ENCODE measurements at regions not wholly inside any gene's neighbourhood (a gene's known extent, or its start where the extent isn't known, plus 50 kb on each side); places are given as distances from the start of the nearest gene placed in this dataset.
A peak's percentile ranks its signal among the peaks of the same experiment; 100 is the strongest.
"Not testable (repeated sequence)": the region's sequence is repeated elsewhere in the genome, so short reads cannot be mapped to it uniquely, and the experiment has no call there.

GRCh38 chr20:25844640-25845039 is 148.0 kb upstream of the ZNF337 start:
- H3K4me3 Mint-ChIP-seq; H3K4me1 Mint-ChIP-seq; H3F3A ChIP-seq (replicated peaks; ENCODE audit: low read depth); H3K36me3 Mint-ChIP-seq (ENCODE audit: low read depth); ATAC-seq; H3K27me3 Mint-ChIP-seq (ENCODE audit: insufficient read depth, low read depth, poor library complexity); H3K27ac ChIP-seq (ENCODE audit: low read depth); H3K36me3 ChIP-seq (ENCODE audit: insufficient read depth); H4K20me1 ChIP-seq (replicated peaks; ENCODE audit: insufficient read depth); H2AFZ ChIP-seq; H3K9me2 ChIP-seq (ENCODE audit: insufficient read depth); H3K79me2 ChIP-seq (replicated peaks; ENCODE audit: insufficient read depth); H3K4me1 ChIP-seq (ENCODE audit: insufficient read depth); DNase-seq (ENCODE audit: low spot score); H3K4me3 ChIP-seq; H3K4me2 ChIP-seq; H3K27me3 ChIP-seq (ENCODE audit: insufficient read depth); H3K9me3 Mint-ChIP-seq; H3K27ac Mint-ChIP-seq: not testable (repeated sequence)

GRCh38 chr20:25813511-25813910 is 116.9 kb upstream of the ZNF337 start:
- not testable (repeated sequence) for H3F3A ChIP-seq (replicated peaks; ENCODE audit: low read depth); H3K4me2 ChIP-seq; H3K9me3 Mint-ChIP-seq; H3K27me3 ChIP-seq (ENCODE audit: insufficient read depth); DNase-seq (ENCODE audit: low spot score); H3K27me3 Mint-ChIP-seq (ENCODE audit: insufficient read depth, low read depth, poor library complexity); H3K4me1 ChIP-seq (ENCODE audit: insufficient read depth); ATAC-seq; H3K4me3 Mint-ChIP-seq; H4K20me1 ChIP-seq (replicated peaks; ENCODE audit: insufficient read depth); H3K79me2 ChIP-seq (replicated peaks; ENCODE audit: insufficient read depth); H3K4me1 Mint-ChIP-seq; H3K36me3 ChIP-seq (ENCODE audit: insufficient read depth); H3K36me3 Mint-ChIP-seq (ENCODE audit: low read depth); H3K27ac Mint-ChIP-seq; H3K27ac ChIP-seq (ENCODE audit: low read depth); H3K4me3 ChIP-seq; H2AFZ ChIP-seq; H3K9me2 ChIP-seq (ENCODE audit: insufficient read depth)

- not testable (repeated sequence) for H3K79me2 ChIP-seq (replicated peaks; ENCODE audit: insufficient read depth); H3K9me3 Mint-ChIP-seq; H3K4me1 Mint-ChIP-seq; H3K4me3 Mint-ChIP-seq; H4K20me1 ChIP-seq (replicated peaks; ENCODE audit: insufficient read depth); H3K4me3 ChIP-seq; H3K36me3 ChIP-seq (ENCODE audit: insufficient read depth); H3F3A ChIP-seq (replicated peaks; ENCODE audit: low read depth); H3K4me1 ChIP-seq (ENCODE audit: insufficient read depth); H3K27me3 Mint-ChIP-seq (ENCODE audit: insufficient read depth, low read depth, poor library complexity); H3K27me3 ChIP-seq (ENCODE audit: insufficient read depth); H3K9me2 ChIP-seq (ENCODE audit: insufficient read depth); DNase-seq (ENCODE audit: low spot score); H3K27ac Mint-ChIP-seq; H3K36me3 Mint-ChIP-seq (ENCODE audit: low read depth); H3K4me2 ChIP-seq; H2AFZ ChIP-seq; H3K27ac ChIP-seq (ENCODE audit: low read depth)
- ATAC-seq, result peak; percentile 81
These were observed 101.7 kb upstream of the ZNF337 start for GRCh38 chr20:25798174-25798993.

GRCh38 chr20:25797062-25797461 is 100.4 kb upstream of the ZNF337 start:
- ATAC-seq; DNase-seq (ENCODE audit: low spot score); H3K4me2 ChIP-seq; H2AFZ ChIP-seq; H3K27me3 Mint-ChIP-seq (ENCODE audit: insufficient read depth, low read depth, poor library complexity); H3F3A ChIP-seq (replicated peaks; ENCODE audit: low read depth); H4K20me1 ChIP-seq (replicated peaks; ENCODE audit: insufficient read depth); H3K27ac ChIP-seq (ENCODE audit: low read depth); H3K27me3 ChIP-seq (ENCODE audit: insufficient read depth); H3K4me3 ChIP-seq; H3K27ac Mint-ChIP-seq; H3K36me3 ChIP-seq (ENCODE audit: insufficient read depth); H3K9me2 ChIP-seq (ENCODE audit: insufficient read depth); H3K4me1 Mint-ChIP-seq; H3K79me2 ChIP-seq (replicated peaks; ENCODE audit: insufficient read depth); H3K4me3 Mint-ChIP-seq; H3K36me3 Mint-ChIP-seq (ENCODE audit: low read depth); H3K9me3 Mint-ChIP-seq; H3K4me1 ChIP-seq (ENCODE audit: insufficient read depth): not testable (repeated sequence)

GRCh38 chr20:25777241-25777640 is 80.6 kb upstream of the ZNF337 start:
- H3K27ac Mint-ChIP-seq; H3K27me3 Mint-ChIP-seq (ENCODE audit: insufficient read depth, low read depth, poor library complexity); H3F3A ChIP-seq (replicated peaks; ENCODE audit: low read depth); H3K4me1 ChIP-seq (ENCODE audit: insufficient read depth); H3K4me2 ChIP-seq; H3K79me2 ChIP-seq (replicated peaks; ENCODE audit: insufficient read depth); H3K36me3 Mint-ChIP-seq (ENCODE audit: low read depth); H3K36me3 ChIP-seq (ENCODE audit: insufficient read depth); DNase-seq (ENCODE audit: low spot score); H3K27ac ChIP-seq (ENCODE audit: low read depth); H3K9me2 ChIP-seq (ENCODE audit: insufficient read depth); H3K4me3 ChIP-seq; H2AFZ ChIP-seq; H3K4me1 Mint-ChIP-seq; H3K27me3 ChIP-seq (ENCODE audit: insufficient read depth); H4K20me1 ChIP-seq (replicated peaks; ENCODE audit: insufficient read depth); H3K4me3 Mint-ChIP-seq; ATAC-seq; H3K9me3 Mint-ChIP-seq: not testable (repeated sequence)

GRCh38 chr20:25774711-25775110 is 78.1 kb upstream of the ZNF337 start:
- ATAC-seq; H3K4me1 ChIP-seq (ENCODE audit: insufficient read depth); H3K4me1 Mint-ChIP-seq; H3K27me3 Mint-ChIP-seq (ENCODE audit: insufficient read depth, low read depth, poor library complexity); DNase-seq (ENCODE audit: low spot score); H4K20me1 ChIP-seq (replicated peaks; ENCODE audit: insufficient read depth); H3K27ac ChIP-seq (ENCODE audit: low read depth); H3K27ac Mint-ChIP-seq; H3K4me2 ChIP-seq; H3F3A ChIP-seq (replicated peaks; ENCODE audit: low read depth); H3K36me3 Mint-ChIP-seq (ENCODE audit: low read depth); H2AFZ ChIP-seq; H3K79me2 ChIP-seq (replicated peaks; ENCODE audit: insufficient read depth); H3K9me2 ChIP-seq (ENCODE audit: insufficient read depth); H3K36me3 ChIP-seq (ENCODE audit: insufficient read depth); H3K9me3 Mint-ChIP-seq; H3K4me3 ChIP-seq; H3K27me3 ChIP-seq (ENCODE audit: insufficient read depth); H3K4me3 Mint-ChIP-seq: not testable (repeated sequence)

GRCh38 chr20:25774203-25774602 is 77.5 kb upstream of the ZNF337 start:
- not testable (repeated sequence) for H3K4me3 ChIP-seq

More at GRCh38 chr20:25774203-25774602, 77.5 kb upstream of the ZNF337 start:
- not testable (repeated sequence) for H3K36me3 Mint-ChIP-seq (ENCODE audit: low read depth); H3K4me3 Mint-ChIP-seq; H2AFZ ChIP-seq; H3K4me1 ChIP-seq (ENCODE audit: insufficient read depth); H3K79me2 ChIP-seq (replicated peaks; ENCODE audit: insufficient read depth); H3K4me2 ChIP-seq; H3K36me3 ChIP-seq (ENCODE audit: insufficient read depth); H3K9me2 ChIP-seq (ENCODE audit: insufficient read depth); DNase-seq (ENCODE audit: low spot score); H3K27ac Mint-ChIP-seq; H3K9me3 Mint-ChIP-seq; H3K27ac ChIP-seq (ENCODE audit: low read depth); H3K27me3 Mint-ChIP-seq (ENCODE audit: insufficient read depth, low read depth, poor library complexity); ATAC-seq; H3K4me1 Mint-ChIP-seq; H4K20me1 ChIP-seq (replicated peaks; ENCODE audit: insufficient read depth); H3K27me3 ChIP-seq (ENCODE audit: insufficient read depth); H3F3A ChIP-seq (replicated peaks; ENCODE audit: low read depth)

Data from GM23338 (cell line).